Fibroblast of upper back skin (primary cell): ENCODE measurements at regions not wholly inside any gene's neighbourhood (a gene's known extent, or its start where the extent isn't known, plus 50 kb on each side); places are given as distances from the start of the nearest gene placed in this dataset.

Experiments
- DNase-seq: peaks from one replicate; pipeline ENCODE4 v3.0.0-alpha.2; 2013

DNA sequence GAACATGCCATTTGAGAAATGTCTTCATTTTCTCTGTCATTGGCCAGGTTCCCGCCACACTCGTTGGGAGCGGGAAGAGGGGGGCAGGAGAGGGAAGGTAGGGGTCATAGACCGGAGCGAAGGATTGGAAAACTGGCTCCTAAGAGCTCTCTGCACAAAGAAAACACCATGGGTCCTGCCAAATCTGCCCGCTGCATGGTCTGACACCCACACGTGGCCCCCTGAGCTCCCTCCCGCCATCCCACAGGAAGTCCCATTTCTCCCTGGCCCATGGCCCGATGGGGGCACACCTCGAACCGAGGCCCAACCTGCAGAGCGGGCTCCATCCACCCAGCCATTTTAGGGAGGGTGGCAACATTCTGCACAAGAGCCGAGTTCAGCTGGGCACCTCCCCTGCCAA lies 159.6 kb downstream of the SALL1 start:
- no peak for DNase-seq

DNA sequence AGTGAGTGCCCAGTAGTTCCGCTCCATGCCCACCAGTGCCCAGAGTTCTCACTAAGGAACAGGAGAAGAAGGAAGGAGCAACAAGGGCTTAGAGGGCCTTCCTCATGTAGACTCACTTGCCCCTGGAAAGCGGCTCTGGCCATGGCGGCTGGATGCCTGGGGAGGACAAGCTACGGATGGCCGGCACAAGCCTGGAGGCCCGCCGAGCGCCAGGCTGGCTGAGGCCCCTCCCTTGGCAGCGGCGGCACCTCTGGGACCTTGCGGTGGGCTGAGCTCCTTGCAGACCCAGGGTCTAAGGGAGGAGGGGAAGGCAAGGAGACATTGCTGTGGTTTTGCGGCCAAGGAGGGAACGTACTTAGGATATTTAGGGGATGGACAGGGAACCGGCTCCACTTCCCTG lies 160.1 kb downstream of the SALL1 start:
- no peak for DNase-seq

DNA sequence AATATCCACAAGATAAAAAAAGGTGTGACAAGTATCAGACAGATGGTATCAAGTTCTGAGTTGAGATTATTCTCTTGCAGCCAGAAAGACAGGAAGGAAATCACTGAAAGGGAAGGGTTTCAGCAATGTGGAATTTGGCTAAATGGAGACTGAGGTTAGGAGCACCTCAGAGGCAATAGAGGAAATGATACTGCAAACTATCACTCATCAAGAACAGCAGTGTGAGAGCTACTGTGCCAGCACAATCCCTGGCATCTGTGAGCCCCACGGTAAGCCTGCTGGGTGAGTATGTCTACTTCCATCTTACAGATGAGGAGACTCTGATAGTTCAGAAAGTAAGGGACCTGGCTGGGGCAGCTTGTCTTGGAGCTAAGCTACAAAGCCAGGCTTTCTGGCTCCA lies 162.0 kb downstream of the SALL1 start:
- DNase-seq, result no peak

DNA sequence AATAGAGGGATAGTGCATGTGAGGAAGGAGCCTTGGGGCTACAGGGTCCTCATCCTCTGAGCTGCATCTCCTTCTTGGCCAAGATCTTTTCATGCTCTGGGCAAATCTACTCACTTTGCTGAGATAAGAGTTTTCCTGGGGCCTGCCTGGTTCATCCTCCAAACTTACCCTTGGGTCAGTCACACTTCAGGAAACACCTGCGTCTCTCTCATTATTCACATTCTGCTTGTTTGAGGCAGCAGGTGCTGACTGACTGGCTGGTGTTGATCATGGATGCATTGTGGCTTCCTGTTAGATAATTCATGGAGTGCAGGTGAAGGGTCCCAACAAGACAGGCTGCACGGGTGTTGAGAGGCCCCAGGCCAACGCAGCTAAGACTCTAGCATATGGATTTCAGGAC lies 162.6 kb downstream of the SALL1 start:
- DNase-seq, result no peak

DNA sequence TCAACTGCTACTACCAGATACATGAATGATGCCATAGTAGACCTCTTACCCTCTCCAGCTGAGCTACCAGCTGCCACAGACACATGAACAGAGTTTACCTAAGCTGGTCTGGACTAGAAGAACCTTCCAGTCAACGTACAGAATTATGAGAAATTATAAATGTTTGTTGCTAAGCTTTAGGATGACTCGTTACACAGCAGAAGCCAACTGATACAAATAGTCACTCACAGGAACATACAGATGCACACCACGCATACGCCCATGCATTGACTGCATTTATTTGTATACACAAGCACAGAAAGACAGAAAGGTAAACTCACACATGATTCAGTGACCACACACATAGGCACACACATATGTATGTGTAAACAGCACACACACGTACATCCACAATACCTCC lies 164.6 kb downstream of the SALL1 start:
- no peak for DNase-seq

DNA sequence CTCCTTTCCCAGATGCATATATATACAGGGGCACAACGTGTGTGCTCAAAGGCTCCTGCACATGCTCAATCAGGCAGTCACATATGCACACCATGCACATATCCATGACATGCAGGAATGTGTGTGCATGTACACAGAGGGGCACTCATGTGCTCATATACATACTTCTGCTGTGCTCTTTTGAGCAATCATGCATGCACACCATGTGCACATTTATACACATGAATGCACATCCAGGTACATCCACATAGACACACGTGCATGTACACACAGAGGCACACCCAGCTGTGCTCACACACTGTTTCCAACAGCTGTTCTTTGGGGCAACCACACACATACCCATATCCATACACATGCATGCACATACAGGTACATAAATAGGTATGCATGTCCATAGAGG lies 165.3 kb downstream of the SALL1 start:
- DNase-seq, result no peak

DNA sequence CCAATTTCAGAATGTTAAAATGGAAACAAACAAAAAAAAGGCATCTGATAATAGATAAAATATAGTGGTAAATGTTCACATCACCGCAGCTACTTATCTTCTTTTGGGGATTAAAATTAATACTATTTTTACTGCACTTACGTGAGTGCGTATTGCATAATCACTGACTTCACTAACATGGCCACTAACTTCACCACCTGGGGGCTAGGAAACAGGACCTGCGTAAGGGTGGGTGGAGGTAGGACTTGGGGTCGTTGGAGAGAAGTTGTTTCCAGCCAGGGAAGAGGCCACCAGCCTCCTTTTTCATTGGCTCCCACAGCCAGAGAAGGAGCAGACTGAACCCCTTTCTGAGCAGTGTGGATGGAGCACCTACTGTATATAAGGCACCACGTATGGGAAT lies 166.4 kb downstream of the SALL1 start:
- no peak for DNase-seq

DNA sequence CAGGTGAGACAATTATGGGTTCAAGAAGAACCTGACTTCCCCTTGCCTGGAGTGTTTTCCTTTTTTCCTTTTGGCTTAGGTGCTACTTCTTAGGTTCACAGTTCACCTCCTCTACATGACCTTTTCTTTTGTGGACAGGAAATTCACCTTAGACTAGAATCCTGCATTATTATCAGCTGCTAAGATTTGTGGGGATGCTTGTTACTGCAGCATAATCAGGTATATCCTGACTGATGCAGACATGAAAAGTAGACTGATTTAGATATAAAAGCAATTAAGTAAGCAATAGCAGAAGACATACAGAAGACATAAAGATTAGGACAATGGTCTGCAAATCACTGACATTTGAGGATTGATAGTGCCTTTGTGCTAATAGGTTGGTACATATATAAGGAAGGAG lies 168.3 kb downstream of the SALL1 start:
- DNase-seq, result no peak

DNA sequence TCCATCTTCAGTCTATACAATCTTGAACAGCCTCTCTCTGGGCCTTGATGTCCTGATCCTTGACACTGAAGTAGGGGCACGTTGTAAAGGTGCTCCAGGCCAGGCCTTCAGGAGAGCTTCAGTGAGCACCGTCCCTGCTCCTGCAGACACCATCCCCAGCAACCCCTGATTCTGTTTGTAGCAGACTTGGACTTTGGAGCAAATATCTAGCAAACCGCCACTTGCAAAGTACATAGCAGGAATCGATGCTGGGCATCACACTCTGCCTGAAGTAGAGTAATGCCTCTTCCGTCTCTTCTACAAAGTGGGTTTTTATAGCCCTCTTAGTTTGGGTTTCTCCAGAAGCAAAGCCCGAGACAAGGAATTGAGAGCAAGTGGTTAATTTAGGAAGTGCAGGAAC lies 169.1 kb downstream of the SALL1 start:
- no peak for DNase-seq

DNA sequence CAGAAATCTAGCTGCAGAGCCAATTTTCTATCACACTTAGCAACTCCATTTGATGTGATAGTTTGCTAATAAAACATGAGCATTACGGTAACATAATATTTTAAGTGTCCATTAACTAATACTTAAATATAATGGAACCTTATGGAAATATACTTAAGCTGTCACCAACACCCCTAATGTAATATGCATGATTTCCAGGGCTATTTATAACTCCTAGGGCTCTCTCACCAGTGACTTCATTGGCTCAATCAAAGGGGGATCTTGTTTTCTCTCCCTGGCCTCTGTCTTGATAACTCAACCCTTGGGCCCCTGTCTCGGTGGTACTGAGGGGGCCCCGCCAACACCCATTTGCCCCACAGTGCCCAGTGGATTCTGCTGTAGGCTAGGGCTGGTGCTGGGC lies 170.4 kb downstream of the SALL1 start:
- DNase-seq, result no peak

DNA sequence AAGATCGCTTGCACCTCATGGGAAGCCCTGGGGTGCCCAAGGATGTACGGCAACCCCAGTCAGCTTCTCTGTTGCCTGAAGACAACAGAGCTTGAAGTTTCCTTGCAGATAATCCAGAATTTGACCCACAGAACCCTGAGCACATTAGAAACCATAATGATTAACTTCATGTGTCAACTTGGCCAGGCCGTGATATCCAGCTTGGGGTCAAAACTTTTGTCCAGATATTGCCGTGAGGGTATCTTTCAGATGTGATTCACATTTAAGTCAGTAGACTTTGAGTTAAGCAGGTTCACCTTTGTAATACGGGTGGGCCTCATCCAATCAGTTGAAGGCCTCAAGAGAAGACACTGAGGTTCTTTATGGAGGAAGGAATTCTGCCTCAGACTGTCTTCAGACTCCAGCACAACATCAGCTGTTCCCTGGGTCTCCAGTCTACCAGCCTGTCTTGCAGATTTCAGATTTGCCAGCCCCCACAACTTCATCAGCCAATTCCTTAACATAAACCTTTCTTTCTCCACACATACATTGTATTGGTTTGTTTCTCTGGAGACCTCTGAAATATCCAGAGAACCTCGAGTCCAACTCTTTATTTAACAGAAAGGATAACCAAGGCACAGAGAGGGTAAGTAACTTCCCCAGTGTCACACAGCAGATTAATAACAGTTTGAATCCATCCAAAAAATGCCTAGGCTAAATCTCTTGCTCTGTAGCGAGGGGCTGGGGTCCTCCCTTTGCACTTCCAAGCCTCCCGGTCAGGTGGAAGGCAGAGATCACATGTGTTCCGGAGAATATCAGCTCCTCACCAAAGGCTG lies 171.1 kb downstream of the SALL1 start:
- DNase-seq, result no peak

DNA sequence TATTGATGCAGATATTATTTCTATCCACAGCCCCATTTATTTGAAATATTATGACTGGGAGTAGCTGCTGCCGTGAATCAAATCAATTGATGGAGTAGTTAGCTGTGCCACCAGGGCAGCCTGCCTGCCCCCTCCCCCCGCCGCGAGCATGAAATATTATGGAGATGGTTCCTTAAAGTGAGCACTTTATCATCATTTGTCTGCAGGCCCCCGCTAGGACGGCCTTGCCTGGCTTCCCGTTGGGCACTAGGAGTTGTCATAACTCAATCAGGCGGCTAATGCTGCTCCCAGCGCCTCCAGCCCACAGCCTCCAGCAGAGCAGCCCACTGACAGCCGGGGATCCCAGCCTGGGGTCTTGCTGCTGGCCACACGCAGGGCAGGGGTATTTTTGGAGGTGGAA lies 173.9 kb downstream of the SALL1 start:
- DNase-seq, result no peak

DNA sequence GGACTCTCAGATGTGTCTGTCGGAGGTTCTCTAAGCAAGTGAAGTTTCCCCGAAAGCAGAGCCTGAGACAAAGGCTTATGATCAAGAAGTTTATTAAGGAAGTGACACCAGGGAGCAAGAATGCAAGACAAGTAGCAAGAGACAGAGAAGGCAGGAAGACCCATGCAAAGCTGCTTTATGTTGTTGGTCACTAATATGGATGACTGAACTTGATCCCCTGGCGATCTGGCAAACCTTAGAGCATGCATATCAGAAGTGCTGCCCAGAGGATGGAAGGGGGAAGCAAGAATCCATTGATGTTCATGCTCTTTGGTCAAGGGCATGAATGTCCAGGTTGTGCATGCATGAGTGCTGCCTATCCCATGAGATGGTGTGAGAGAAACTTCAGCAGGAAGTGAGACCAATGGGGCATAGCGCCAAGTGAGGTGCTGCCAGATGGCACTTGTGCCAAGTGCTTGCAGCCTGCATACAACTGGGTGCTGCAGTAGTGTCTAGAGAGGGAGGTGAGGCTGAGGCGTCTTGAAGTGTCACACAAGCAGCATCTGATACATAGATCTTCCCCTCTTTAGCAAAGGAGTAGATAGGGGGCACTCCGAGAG lies 176.5 kb downstream of the SALL1 start:
- DNase-seq, result no peak

DNA sequence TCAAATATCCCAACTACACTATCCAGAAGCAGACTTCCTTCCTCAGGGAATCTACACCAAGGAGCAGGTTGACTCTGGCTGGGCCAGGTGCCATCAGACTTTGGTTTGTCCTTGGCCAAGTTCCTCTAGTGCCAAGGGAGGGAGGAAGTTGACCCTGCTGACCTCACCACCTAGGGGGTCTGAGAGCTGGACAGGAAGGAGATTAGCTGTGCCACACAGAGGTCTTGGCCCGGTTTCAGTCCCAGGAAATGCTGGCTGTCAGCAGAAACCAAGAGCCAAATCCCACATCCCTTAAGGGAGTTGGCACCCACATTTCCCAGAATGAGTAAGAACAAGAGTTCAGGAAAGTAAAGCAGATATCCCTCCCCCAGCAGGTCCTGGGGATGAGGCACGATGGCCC lies 178.2 kb downstream of the SALL1 start:
- no peak for DNase-seq

DNA sequence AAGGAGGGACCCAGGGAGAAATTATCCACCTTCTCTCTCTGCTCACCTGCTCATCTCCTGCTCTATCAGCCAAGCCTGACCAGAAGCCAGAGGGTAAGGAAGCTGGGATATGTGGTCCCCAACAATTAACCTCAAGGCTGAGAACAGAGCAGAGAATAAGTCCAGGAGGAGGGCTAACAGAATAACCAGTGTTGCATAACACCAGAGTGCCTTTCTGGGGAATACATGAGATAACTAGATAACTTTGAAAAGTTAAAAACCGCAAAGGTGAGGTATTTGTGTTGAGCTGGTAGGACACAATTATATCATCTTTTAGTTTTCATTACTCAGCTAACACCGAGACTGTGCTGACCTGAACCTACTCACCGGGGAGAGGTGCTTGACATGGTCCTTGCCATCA lies 180.8 kb downstream of the SALL1 start:
- DNase-seq, result no peak

DNA sequence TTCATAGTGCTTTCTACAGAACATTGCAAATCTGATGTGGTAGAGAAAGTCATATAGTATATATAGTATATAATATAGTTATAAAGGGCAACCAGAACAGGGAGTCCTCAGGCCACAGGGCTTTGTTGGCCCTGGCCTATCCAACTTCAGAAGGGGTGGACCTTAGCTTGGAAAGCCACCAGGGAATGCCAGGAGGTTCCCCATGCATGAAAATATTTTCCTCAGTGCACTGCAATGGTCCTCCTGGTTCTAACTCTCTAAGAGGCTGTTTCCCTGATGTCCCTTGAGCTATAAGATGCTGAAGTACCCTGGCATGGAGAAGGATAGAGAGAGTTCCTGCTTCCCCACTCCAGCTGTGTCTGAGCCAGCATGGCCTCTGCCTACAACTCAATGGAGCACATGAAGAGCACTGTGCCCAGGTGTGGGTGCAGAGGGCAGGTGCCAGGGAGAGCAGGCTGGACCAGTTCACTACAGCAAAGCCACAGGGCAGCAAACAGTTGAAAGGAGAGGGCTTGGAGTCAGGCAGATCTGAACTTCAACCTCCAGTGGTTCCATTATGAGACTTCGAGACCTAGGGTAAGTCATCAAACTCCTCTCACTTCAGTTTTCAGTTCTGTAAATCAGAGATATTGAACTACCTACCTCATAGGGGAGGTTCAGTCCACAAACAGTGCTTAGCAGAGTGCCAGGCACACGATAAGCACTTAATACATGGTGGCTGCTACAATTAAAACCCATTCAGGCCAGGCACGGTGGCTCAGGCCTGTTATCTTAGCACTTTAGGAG lies 183.1 kb downstream of the SALL1 start:
- no peak for DNase-seq

DNA sequence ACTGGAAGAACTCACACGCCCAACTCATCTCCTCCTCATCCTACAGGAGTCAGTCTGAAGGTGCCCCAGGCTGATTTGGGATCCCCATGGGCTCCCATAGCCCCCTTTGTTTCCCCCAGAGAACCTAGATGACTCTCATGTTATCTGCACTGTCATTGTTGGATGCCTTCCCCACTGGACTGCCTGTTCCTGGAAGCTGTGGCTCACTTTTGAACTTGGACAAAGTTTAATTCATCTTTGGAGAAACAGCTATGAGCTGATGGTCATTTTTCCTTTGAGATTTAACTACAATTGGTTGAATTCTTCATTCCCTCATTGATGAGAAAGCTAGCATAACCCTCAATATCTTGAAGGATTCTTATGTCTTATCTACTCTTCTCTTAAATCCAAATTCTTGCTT lies 186.6 kb downstream of the SALL1 start:
- no peak for DNase-seq

DNA sequence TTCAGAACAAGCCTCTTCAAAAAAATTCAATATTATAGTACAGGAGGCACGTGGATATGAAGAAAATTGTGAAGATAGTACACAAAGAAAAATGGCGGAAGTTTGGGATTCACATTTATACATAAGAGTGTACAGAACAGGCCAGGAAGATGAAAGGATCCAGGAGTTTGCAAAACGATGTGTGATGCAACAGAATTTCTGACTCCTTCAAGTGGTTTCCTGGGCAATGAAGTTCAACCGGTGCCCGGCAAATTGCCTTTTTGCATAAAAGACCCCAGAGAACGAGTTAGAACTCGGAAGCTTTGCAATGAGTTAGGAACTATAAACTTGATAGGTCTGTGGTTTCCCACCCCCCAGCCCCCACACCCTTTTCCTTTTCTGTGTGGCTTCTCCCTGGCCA lies 189.1 kb downstream of the SALL1 start:
- no peak for DNase-seq

DNA sequence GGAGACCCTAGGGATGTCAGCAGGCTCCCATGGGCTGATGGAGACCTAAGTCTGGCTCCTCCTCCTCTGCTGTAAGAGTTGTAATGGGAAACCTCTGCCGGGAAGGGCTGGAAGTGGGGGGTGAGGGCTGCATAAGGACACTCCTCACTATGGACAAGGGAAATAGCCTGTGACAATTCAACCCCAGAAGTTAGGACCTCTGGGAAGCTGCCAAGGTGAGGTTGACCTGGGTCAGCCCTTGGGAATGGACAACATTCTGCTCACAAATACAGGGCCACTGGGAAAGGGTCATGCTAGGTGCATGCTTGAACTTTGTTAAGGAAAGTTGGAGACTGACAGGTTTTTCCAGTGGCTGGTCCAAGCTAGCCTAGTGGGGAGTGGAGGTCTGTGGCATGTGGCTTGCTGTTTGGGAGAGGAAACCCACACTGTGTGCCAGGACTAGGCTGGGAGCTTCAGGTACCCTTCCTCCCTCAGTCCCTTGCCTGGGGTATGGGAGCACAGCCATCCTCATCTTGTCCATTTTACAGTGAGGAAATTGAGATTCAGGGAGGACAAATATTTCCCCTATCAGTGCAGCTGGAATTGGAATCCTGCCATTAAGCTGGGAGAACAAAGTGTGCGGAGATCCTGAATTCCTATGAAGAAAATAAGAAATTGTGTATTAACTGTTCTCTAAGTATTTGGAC lies 190.4 kb downstream of the SALL1 start:
- no peak for DNase-seq

DNA sequence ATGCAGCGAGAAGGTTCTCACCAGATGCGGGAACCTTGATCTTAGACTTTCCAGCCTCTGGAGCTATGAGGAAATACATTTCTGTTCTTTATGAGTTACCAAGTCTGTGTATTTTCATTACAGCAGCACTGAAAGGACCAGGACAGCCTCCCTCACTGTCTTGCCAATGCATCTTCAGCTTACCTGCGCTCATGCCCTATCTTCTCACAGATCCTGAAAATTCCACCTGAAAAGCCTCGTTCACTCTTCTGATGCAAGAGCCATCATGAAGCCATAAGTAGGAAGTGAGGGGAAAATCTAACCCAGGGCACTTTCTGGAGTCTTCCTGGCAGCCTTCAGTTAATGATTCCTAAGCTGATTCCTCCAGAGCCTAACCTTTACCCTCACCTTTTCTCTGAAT lies 194.0 kb downstream of the SALL1 start:
- no peak for DNase-seq

DNA sequence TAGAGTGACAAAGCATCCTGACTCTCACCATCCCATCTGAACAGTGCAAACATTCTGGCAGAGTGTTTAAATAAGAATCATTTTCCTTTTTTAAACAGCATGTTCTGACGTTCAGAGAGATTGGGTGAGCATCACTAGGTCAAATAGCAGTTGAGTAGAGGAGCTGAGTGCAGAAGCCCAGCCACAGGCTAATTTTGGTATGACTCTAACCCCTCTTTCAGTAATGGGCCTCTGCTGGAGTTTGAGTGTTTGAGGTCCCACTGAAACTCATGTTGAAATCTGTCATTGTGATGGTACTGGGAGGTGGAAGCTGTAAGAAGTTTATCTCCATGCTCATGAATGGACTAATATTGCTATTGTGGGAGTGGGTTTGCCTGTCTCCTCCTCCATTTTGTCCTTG lies 194.4 kb downstream of the SALL1 start:
- no peak for DNase-seq

DNA sequence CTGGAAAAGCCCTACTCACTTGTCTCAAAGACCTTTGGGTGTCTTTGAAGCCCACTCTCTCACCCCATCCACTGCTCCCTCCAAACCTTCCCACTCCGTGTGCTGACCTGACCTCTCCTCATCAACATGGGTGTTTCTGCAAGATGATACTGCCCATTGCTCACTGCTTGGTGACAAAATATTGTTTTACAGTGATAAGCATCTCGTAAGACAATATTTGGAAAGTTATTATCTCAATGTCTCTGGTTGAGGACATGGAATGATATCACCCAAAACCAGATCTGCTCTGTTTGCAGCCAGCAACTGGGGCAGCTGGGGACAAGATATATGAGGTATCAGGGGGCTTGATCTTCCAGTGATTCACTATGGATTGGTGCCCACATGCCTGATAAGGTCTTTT lies 195.8 kb downstream of the SALL1 start:
- no peak for DNase-seq

DNA sequence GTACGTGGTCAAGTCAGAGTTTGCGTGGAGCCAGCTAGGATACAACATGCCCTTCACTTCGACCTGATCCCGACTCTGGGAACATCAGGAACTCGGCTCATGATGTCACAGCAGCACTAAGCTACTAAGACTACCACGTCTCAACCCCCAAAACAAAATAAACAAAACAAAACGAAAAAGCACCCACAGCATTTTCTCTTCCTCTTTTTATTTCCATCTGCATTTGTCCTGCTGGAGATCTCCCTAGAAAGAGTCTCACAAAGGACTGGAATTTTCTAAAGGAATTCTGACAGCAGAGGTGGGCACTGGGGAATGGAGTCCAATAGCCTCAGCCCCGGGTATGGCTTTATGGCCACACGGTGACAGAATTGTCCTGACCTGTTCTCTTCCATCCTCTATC lies 196.6 kb downstream of the SALL1 start:
- no peak for DNase-seq

DNA sequence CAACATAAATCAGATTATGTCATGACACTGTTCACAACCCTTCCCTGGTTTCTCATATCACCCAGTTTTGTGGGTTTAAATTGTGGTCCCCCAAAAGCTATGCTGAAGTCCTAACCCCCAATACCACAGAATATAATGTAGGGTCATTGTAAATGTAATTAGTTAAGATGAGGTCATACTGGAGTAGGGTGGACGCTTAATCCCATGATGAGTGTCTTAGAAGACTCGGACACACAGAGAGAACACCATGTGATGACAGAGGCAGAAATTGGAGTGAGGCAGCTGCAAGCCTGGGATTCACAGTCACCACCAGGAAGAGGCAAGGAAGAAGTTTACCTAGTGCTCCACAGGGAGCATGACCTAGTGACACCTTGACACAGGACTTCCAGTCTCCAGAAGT lies 197.8 kb downstream of the SALL1 start:
- no peak for DNase-seq
